GM10248 (cell line): ENCODE measurements at regions not wholly inside any gene's neighbourhood (a gene's known extent, or its start where the extent isn't known, plus 50 kb on each side); places are given as distances from the start of the nearest gene placed in this dataset.

ENCODE experiments used
- CTCF ChIA-PET: fragments of 300-600 bp; sonication (Branson Sonifier 250); formaldehyde crosslinking; extraction: SDS; loops from one replicate; lab custom pipeline; 2021; ENCODE audit warnings: antibody characterized with exemption; lab: Yijun Ruan, JAX
- POLR2A ChIA-PET: fragments of 350-650 bp; sonication (Branson Sonifier 250); formaldehyde crosslinking; extraction: SDS; loops from one replicate; lab custom pipeline; 2020; ENCODE audit warnings: antibody characterized with exemption; lab: Yijun Ruan, JAX
- DNase-seq: peaks from one replicate; pipeline ENCODE4 v3.0.0; 2012; ENCODE audit errors: extremely low spot score
- TF ChIP-seq, protein P1 (sequence below): IDR thresholded peaks from 2 replicates; pipeline ENCODE4 v1.5.1; 2012; ENCODE audit warnings: mild to moderate bottlenecking, low read depth; ENCODE audit errors: extremely low read depth, missing control alignments, control extremely low read depth

DNA sequence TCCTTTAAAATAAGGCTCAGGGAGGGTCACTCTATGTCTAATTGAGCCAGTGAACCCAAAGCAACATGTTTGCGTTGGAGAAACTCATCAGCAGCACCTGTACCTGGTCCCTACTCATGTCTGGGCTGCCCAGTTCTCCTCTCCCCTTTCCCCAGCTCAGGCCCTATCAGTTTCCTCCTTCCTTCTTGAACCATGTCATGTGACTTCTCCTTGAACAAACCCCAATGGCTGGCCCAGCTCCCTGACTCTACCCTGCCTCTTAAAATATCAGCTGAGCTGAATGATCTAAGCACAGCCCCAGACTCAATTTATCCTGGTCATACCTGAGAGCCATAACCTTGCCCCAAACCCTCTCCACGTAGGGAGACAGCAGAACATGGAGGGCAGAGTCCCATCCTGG is 290.9 kb downstream of the LPIN1 start:
- no peak for DNase-seq
- POLR2A ChIA-PET = no interaction called here
- CTCF ChIA-PET = no interaction called here
- TF ChIP-seq, protein P1, sequence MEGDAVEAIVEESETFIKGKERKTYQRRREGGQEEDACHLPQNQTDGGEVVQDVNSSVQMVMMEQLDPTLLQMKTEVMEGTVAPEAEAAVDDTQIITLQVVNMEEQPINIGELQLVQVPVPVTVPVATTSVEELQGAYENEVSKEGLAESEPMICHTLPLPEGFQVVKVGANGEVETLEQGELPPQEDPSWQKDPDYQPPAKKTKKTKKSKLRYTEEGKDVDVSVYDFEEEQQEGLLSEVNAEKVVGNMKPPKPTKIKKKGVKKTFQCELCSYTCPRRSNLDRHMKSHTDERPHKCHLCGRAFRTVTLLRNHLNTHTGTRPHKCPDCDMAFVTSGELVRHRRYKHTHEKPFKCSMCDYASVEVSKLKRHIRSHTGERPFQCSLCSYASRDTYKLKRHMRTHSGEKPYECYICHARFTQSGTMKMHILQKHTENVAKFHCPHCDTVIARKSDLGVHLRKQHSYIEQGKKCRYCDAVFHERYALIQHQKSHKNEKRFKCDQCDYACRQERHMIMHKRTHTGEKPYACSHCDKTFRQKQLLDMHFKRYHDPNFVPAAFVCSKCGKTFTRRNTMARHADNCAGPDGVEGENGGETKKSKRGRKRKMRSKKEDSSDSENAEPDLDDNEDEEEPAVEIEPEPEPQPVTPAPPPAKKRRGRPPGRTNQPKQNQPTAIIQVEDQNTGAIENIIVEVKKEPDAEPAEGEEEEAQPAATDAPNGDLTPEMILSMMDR = no peak

DNA sequence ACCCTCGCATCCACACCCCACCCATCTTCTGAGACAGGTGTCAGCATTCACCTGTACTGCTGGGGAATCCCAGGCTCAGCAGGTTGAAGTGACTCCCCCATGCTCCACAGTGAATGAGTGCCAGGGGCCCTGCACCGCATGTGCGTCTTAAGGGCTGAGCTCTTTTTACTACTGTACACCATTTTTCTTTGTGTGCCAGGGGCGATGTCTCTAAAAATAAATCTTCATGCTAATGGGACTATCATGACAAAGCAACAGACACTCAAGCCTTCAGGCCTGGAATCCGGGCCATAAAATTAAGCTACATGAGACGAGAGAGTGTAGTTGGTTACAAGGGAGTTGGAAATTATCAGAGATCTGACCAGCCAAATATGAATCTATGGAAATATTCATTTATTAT is 294.8 kb downstream of the LPIN1 start:
- no peak for DNase-seq
- TF ChIP-seq, protein P1 = no peak
- POLR2A ChIA-PET = no interaction called here
- CTCF ChIA-PET = no interaction called here

DNA sequence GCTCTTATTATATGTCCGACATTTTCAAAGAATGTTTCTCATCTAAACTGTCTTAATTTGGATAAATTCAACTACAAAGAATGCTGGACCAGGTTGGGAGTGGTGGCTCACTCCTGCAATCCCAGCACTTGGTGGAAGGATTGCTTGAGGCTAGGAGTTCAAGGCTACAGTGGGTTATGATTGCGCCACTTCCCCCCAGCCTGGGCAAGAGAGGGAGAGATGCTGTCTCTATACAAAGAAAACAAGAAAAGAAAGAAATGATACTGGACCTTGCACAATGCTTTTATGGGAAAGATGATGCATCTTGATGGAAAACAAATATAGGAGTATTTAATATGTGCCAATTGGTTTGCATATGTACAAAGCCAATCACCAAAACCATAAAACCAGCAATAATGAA is 296.7 kb downstream of the LPIN1 start:
- POLR2A ChIA-PET = no interaction called here
- TF ChIP-seq, protein P1 = no peak
- no peak for DNase-seq
- CTCF ChIA-PET = interaction anchor here (0.7 to 1.4 kb wide), 3 partner anchors 8 to 114 kb away, joined by 3 to 4 read pairs (median 3); no protein-coding TSS in a partner anchor

DNA sequence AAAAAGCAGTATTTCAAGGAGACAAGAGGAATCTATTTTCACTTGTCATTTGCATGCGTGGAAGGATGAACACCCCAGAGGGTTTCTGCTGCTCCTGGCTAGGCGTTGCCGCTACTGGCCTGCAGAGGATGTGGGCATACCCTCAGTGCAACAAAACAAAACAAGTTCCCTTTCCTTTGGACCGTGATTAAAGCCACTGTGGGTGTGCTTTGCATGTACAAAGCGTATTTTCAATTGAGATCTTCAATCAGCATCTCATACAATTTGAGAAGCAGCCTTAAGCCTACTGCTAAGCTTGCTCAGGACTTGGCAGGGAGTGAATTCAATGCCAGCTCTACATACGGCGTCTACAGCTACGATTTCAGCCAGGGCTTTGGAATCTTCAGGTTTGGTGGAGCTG is 298.4 kb downstream of the LPIN1 start:
- ChIA-PET CTCF (interaction anchor here (0.9 to 1.6 kb wide), 3 partner anchors 9 to 35 kb away, joined by 3 read pairs; no protein-coding TSS in a partner anchor), POLR2A (no interaction called here)
- no peak for DNase-seq
- TF ChIP-seq, protein P1 = no peak

DNA sequence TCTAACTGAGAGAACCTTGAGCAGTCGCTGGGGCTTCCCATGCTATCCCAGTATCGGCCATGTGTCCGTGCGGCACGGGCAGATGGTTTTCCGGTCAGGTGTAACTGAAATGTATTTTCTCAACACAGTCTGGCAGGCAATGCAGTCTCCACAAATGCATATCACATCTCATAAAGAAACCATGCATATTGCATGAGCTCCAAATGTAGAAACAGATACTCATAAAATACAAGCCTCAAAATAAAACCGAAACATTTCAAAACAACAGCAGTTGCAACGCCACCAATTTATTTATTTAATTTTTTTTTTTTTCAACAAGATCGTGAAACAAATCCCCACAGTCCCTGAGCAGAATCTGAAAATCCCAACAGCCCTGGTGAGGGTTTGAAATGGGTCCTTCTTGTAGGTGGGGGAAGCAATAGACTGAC is 299.4 kb downstream of the LPIN1 start:
- ChIA-PET POLR2A (no interaction called here), CTCF (interaction anchor here (0.9 to 1.6 kb wide), 4 partner anchors 10 to 36 kb away, joined by 3 read pairs; no protein-coding TSS in a partner anchor)
- TF ChIP-seq, protein P1 = no peak
- peak; percentile 38 for DNase-seq

DNA sequence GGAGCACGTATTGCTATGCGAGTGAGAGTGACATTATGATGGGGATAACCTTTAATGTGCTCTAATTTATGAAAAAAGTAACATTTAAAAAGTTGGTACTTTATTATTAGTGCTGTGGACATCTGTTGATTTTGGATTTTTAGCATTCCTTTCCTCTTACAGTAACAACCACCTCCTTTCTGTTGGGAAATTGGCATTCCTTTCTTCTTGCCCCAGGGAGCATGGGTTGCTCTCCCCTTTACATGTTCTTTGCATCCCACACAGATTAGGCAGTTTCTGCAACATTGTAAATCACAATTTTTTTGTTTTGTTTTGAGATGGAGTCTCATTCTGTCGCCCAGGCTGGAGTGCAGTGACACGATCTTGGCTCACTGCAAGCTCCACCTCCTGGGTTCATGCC is 300.2 kb downstream of the LPIN1 start:
- POLR2A ChIA-PET = no interaction called here
- TF ChIP-seq, protein P1 = no peak
- no peak for DNase-seq
- CTCF ChIA-PET = no interaction called here

DNA sequence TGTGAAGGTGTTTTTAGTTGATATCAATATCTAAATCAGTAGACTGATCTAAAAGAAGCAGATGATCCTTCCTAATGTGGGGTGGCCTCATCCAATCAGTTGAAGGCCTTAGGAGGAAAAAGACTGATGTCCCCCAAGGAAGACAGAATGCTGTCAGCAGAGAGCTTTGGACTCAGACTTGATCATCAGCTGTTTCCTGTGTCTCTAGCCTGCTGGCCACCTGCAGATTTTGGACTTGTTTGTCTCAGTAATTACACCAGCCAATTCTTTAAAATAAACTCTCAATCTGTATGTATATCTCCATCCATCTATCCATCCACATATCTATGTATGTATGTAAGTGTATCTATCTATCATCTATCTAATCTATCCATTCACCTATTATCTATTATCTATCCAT is 301.3 kb downstream of the LPIN1 start:
- ChIA-PET CTCF (interaction anchor here (1.0 to 1.2 kb wide), 3 partner anchors 26 to 143 kb away, joined by 3 to 4 read pairs (median 3); no protein-coding TSS in a partner anchor), POLR2A (no interaction called here)
- TF ChIP-seq, protein P1 = no peak
- DNase-seq = no peak
